C4-2B (cell line): ENCODE measurements at regions not wholly inside any gene's neighbourhood (a gene's known extent, or its start where the extent isn't known, plus 50 kb on each side); places are given as distances from the start of the nearest gene placed in this dataset.

ENCODE experiments used
- H3K27ac ChIP-seq: fragments of 450-650 bp; 2 replicates; pipeline ENCODE4 v1.5.1; 2017
- ZFX ChIP-seq: fragments of 450-650 bp; IDR thresholded peaks from 2 replicates; pipeline ENCODE4 v1.6.1; 2017
- TF ChIP-seq, protein P1 (sequence below): fragments of 450-650 bp; conservative IDR thresholded peaks from 2 replicates; pipeline ENCODE4 v1.5.1; 2017; ENCODE audit warnings: mild to moderate bottlenecking

GRCh38 chr5:67300326-67300725 is 103.7 kb upstream of the CD180 start:
- TF ChIP-seq, protein P1, sequence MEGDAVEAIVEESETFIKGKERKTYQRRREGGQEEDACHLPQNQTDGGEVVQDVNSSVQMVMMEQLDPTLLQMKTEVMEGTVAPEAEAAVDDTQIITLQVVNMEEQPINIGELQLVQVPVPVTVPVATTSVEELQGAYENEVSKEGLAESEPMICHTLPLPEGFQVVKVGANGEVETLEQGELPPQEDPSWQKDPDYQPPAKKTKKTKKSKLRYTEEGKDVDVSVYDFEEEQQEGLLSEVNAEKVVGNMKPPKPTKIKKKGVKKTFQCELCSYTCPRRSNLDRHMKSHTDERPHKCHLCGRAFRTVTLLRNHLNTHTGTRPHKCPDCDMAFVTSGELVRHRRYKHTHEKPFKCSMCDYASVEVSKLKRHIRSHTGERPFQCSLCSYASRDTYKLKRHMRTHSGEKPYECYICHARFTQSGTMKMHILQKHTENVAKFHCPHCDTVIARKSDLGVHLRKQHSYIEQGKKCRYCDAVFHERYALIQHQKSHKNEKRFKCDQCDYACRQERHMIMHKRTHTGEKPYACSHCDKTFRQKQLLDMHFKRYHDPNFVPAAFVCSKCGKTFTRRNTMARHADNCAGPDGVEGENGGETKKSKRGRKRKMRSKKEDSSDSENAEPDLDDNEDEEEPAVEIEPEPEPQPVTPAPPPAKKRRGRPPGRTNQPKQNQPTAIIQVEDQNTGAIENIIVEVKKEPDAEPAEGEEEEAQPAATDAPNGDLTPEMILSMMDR: no peak
- no peak for TF ChIP-seq ZFX
- no peak overlapping the region for H3K27ac ChIP-seq

GRCh38 chr5:67299231-67299735 is 102.7 kb upstream of the CD180 start:
- no peak for TF ChIP-seq ZFX
- TF ChIP-seq, protein P1: no peak
- no peak overlapping the region for H3K27ac ChIP-seq

- TF ChIP-seq, protein P1: no peak
- no peak for TF ChIP-seq ZFX
Observed at GRCh38 chr5:67297802-67298532, 101.4 kb upstream of the CD180 start.

DNA sequence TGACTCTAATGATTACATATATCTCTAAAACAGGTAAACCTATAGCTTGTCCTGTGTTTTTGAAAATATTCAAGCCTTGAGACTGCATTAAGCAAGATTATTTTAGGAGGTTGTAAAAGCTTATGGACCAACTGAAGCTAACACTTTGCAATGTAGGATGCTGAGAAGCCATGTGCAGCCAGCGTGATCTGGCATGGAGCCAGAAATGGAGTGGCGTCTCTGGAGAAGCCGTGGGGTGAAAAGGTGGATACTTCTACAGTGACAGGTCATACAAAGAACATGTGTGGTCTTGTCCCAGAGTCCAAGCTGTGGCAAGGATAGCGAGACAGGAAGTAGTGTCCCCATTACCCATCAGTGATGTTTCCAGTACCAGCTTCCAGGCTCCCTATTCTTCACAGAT is 100.8 kb upstream of the CD180 start:
- TF ChIP-seq, protein P1: no peak
- TF ChIP-seq ZFX: no peak
- H3K27ac ChIP-seq: no peak overlapping the region

More at GRCh38 chr5:67297802-67298532, 101.4 kb upstream of the CD180 start:
- H3K27ac ChIP-seq: no peak overlapping the region

DNA sequence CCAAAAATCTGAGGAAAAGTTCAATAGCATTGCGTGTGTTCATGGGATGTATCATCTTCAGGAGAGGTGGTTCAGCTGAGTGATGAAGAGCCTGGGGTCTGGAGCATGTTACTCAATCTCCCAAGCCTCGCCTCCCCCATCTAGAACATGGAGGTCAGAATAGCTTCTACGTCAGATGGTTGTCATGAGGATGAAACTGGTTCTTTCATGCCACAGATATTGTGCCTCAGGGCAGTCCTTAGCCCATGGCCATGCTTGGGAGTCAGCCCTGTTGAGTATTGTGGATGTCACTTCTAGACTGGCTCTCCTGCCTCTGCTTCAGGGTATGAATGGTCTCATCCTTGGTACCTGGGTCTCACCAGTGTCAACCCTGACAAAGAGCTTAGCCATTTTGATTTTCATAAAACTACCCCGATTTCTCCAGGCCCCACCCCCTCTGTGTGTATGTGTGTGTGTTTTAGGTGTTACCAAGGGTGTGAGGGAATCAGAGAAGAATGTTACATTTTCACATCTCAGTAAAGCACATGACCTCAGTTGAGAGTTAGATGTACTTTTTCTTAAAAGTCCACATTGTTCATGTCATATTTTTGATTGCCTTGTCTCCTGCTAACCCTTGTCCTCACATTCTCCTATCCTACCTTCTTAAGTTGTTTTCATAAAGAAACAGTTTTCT is 97.8 kb upstream of the CD180 start:
- no peak for TF ChIP-seq ZFX
- TF ChIP-seq, protein P1: no peak

GRCh38 chr5:67293226-67293625 is 96.6 kb upstream of the CD180 start:
- TF ChIP-seq ZFX: no peak
- TF ChIP-seq, protein P1: no peak
- no peak overlapping the region for H3K27ac ChIP-seq

More for the DNA sequence above, 97.8 kb upstream of the CD180 start:
- no peak overlapping the region for H3K27ac ChIP-seq

DNA sequence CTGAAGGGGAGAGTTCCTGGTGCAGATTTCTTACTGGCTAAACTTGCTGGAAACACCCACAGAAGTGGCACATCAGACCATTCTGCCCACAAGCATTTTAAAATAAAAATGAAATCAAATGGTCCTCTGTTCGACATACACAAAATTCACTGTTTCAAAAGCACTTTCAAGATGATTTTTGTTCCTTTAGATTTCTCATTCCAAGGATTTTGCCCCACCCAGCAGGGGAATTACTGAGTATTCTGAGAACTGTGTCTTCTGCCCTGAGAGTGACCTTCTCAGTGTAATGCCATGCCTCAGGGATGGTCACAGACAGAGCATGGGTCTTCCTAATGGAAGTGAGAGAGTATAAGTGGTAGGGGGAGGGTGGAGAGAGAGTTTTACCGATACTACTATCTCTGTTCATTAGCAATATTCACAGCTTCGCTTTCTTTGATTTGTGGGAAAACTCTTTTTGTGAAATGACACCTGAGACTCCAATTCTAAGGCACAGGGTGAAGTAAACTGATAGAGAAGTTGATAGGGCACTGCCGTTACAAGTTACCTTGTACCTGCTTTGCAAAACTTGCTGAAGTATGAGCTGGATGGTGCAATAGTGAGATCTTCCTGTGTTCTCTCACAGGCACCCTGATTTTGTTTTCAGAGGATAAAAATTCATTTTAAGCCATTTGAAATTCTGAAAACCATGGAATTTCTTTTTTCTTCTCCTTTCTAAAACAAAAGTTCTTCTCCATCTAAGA is 95.8 kb upstream of the CD180 start:
- no peak overlapping the region for H3K27ac ChIP-seq
- TF ChIP-seq, protein P1: no peak
- no peak for TF ChIP-seq ZFX
